ENCODE measurements at regions not wholly inside any gene's neighbourhood (a gene's known extent, or its start where the extent isn't known, plus 50 kb on each side); places are given as distances from the start of the nearest gene placed in this dataset.
A peak's percentile ranks its signal among the peaks of the same experiment; 100 is the strongest.
"Not testable (repeated sequence)": the region's sequence is repeated elsewhere in the genome, so short reads cannot be mapped to it uniquely, and the experiment has no call there.

DNA sequence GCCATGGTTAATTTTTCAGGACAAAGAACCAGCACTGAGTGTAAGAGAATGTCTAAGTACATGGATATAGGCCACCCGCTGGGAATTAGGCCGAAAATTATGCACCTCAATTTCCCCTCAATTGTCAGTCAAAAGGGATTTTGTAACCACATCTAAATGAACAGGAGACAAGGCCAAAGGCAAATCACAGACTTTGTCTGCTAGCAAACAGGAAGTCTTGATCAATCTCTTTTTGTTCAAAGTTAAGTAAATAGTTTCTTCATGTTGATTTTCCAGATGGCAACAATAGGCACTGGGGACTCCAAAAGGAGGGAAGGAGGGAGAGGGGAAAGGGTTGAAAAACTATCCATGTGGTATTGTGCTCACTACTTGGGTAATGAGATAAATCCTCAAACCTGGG, 276.0 kb downstream of the COG6 start:
- DNase-seq (ENCODE audit: insufficient read length, low spot score) (no peak), FAIRE-seq (no peak)
- TF ChIP-seq, protein P1, sequence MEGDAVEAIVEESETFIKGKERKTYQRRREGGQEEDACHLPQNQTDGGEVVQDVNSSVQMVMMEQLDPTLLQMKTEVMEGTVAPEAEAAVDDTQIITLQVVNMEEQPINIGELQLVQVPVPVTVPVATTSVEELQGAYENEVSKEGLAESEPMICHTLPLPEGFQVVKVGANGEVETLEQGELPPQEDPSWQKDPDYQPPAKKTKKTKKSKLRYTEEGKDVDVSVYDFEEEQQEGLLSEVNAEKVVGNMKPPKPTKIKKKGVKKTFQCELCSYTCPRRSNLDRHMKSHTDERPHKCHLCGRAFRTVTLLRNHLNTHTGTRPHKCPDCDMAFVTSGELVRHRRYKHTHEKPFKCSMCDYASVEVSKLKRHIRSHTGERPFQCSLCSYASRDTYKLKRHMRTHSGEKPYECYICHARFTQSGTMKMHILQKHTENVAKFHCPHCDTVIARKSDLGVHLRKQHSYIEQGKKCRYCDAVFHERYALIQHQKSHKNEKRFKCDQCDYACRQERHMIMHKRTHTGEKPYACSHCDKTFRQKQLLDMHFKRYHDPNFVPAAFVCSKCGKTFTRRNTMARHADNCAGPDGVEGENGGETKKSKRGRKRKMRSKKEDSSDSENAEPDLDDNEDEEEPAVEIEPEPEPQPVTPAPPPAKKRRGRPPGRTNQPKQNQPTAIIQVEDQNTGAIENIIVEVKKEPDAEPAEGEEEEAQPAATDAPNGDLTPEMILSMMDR (IDR thresholded peaks at IDR 0.05; ENCODE audit: insufficient read depth, missing control alignments) = no peak

DNA sequence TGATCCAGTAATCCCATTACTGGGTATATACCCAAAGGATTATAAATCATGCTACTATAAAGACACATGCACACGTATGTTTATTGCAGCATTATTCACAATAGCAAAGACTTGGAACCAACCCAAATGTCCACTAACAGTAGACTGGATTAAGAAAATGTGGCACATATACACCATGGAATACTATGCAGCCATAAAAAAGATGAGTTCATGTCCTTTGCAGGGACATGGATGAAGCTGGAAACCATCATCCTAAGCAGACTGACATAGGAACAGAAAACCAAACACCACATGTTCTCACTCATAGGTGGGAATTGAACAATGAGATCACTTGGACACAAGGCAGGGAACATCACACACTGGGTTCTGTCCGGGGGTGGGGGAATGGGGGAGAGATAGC, 277.1 kb downstream of the COG6 start:
- not testable (repeated sequence) for DNase-seq (ENCODE audit: insufficient read length, low spot score); FAIRE-seq

DNA sequence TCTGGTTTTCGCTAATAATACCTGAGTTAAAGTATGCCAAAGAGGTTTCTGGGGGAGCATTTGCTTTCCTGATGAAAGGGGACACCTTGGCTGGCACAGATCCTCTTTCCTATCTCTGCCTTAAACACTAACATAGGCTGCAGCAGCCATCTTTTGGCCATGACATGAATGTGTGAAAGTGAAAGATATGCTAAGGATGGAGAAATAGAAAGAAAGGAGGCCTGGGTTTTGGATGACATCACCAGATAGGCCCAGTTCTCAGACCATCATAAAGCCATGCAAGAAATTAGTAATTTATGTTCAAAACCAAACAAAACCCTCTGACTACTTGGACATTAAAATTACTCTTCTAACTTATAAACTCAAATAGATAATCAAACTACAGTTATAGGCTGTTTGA, 279.7 kb downstream of the COG6 start:
- DNase-seq (ENCODE audit: insufficient read length, low spot score) (no peak), FAIRE-seq (no peak)
- TF ChIP-seq, protein P1 (IDR thresholded peaks at IDR 0.05; ENCODE audit: insufficient read depth, missing control alignments) = no peak

DNA sequence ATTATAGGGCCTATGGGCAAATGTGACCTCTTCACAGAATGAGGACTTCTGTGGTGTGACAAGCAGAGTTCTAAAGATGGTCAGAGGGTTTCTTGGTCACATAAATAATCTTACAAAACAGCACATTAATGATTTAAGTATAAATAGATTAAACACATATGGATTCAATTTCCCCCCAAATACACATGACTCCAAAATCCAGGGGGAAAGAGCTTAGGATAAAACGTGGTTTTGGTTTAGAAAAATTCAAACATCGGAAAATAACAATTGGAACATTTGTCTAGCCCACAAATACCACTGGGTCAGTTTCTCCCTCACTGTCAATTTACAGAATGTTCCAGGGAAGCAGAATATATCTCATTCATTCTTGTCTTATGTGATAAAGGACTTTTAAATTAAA, 283.1 kb downstream of the COG6 start:
- no peak for FAIRE-seq
- TF ChIP-seq, protein P1 (IDR thresholded peaks at IDR 0.05; ENCODE audit: insufficient read depth, missing control alignments) = no peak
- DNase-seq (ENCODE audit: insufficient read length, low spot score) = no peak

DNA sequence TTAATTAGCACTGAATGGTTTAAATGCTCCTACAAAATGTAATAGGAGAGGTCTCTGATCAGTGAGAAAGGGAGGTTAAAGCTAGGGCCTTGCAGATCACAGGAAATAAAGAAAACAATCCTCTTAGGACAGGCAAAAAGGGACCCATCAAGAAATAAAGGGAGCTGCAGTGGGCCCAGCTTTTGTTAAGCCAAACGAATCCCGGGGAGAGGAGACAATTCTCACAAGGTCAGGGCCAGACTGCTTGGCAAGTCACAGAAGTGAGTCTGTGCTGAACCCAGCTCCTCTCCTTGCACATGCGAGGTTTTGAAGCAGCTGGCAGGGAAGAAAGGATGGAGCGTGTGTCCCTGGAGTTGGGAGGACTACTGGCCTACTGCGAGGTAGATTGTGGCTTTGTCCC, 285.8 kb downstream of the COG6 start:
- DNase-seq (ENCODE audit: insufficient read length, low spot score) (no peak), FAIRE-seq (no peak)
- TF ChIP-seq, protein P1 (IDR thresholded peaks at IDR 0.05; ENCODE audit: insufficient read depth, missing control alignments) = no peak

DNA sequence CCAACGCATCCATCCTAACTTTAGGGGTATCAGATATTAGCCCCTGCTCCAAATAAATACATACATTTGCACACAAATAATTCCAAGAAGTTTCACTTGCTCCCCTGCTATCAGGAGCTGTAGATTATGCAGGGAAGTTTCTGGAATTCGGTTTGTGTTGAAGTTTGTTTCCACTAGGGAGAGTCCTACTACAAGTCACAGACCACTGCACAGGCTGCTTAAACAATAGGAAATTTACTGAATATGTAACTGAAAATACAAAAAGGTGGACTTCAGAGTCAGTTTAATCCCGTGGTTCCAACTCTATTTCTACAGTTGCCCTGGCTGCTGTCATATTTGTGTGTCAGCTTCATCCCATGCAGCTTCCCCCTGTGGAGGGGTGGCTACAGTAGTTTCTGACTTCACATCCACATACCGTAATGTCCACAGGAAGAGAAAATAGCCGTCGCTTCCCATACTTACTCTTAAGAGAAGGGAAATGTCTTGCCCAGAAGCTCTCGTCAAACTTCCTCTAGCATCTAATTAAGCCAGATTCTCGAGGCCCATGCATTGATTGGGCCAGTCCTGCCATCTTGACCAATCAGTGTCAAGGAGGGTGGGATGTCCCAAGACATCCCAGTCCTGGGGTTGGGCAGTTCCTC, 286.6 kb downstream of the COG6 start:
- TF ChIP-seq, protein P1 (IDR thresholded peaks at IDR 0.05; ENCODE audit: insufficient read depth, missing control alignments) = no peak
- DNase-seq (ENCODE audit: insufficient read length, low spot score) (no peak), FAIRE-seq (no peak)

DNA sequence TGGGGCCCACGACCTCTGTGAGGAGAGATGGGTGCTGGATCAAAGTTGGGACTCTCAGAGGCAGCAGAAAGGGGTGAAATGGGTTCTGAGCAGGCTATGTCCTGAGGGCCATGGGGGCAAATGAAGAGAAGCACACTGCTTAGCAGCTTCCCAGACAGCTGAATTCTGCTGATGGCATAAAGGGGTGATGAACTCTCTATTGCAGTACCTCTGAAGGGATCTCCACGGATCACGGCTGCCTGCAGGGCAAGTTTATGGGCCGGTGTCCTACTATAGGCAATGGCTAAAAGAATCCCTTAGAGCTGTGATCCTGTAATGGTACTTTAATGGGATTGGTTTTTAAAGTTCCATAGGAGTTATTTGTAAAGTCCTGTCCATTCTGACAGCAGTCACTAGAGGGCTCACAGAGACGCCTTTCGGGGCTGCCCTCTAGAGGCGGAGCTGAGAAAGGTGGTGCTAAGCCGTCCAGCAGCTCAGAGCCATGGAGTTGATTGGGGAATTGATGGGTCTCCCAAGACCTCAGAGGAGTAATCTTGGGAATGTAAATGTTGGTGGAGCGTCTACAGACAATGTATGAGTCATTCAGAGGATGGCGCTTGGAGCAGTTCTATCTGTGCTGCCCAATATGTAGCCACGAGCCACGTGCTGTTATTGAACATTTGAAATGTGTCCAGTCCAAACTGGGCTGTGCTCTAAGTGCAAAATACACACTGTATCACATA, 287.3 kb downstream of the COG6 start:
- DNase-seq (ENCODE audit: insufficient read length, low spot score) (peak; percentile 47), FAIRE-seq (no peak)
- TF ChIP-seq, protein P1 (IDR thresholded peaks at IDR 0.05; ENCODE audit: insufficient read depth, missing control alignments) = peak; percentile 97

All from D721Med (cell line).